ENCODE measurements at regions not wholly inside any gene's neighbourhood (a gene's known extent, or its start where the extent isn't known, plus 50 kb on each side); places are given as distances from the start of the nearest gene placed in this dataset.

GRCh38 chr1:4549930-4550329 is 104.5 kb upstream of the AJAP1 start:
- BruUV-seq (replicated peaks) = no TSS peak

More at GRCh38 chr1:4549930-4550329, 104.5 kb upstream of the AJAP1 start:
- ChIA-PET CTCF (no interaction called here), POLR2A (ENCODE audit: unreplicated experiment) (no interaction called here)
- Histone ChIP-seq H3K27ac (ENCODE audit: insufficient read depth, low read length) (no peak overlapping the region), H2AK9ac (replicated peaks; ENCODE audit: low read depth, low read length, poor library complexity) (no peak overlapping the region), H2BK5ac (ENCODE audit: low read depth, low read length, poor library complexity, severe bottlenecking) (no peak overlapping the region), H3K9me3 (ENCODE audit: control insufficient read depth, insufficient read depth, low read length) (peaks cover 31% of the 10 kb centered on the region), H2AK5ac (ENCODE audit: low read depth, low read length) (no peak overlapping the region), H3K14ac (replicated peaks; ENCODE audit: low read depth, low read length) (no peak overlapping the region), H3K4ac (ENCODE audit: low read depth, low read length) (no peak overlapping the region), H4K8ac (ENCODE audit: low read depth in 2 of 2, low read length in 2 of 2) (no peak overlapping the region), H2AFZ (replicated peaks; ENCODE audit: low read length, poor library complexity) (no peak overlapping the region), H2BK20ac (ENCODE audit: low read depth, low read length) (no peak overlapping the region), H3K4me1 (ENCODE audit: control insufficient read depth, insufficient read depth, low read length) (no peaks in the 10 kb centered on the region), H3K27me3 (ENCODE audit: control insufficient read depth, insufficient read depth, low read length) (no peaks in the 10 kb centered on the region), H3K56ac (ENCODE audit: extremely low read depth, insufficient read depth, low read length) (no peak overlapping the region), H2BK15ac (ENCODE audit: low read depth, low read length) (no peak overlapping the region), H3K36me3 (ENCODE audit: control insufficient read depth, insufficient read depth, low read length) (no peaks in the 10 kb centered on the region), H3K4me2 (ENCODE audit: low read depth, low read length) (no peak overlapping the region), H4K5ac (ENCODE audit: low read depth, low read length) (no peak overlapping the region), H3K18ac (ENCODE audit: low read depth, low read length) (no peak overlapping the region), H3K23ac (ENCODE audit: low read depth, low read length) (no peak overlapping the region), H3K9me1 (ENCODE audit: insufficient read depth, low read length) (no peaks in the 10 kb centered on the region), H3K79me1 (ENCODE audit: low read depth in 1 of 2, low read length in 2 of 2) (no peaks in the 10 kb centered on the region), H3K4me3 (ENCODE audit: insufficient read depth, low read depth, low read length) (no peak overlapping the region), H2BK120ac (ENCODE audit: low read depth, low read length) (no peak overlapping the region), H4K20me1 (ENCODE audit: insufficient read depth, low read length) (no peaks in the 10 kb centered on the region), H3K9ac (ENCODE audit: low read depth, low read length) (no peak overlapping the region), H4K91ac (ENCODE audit: insufficient read depth, low read depth, low read length) (no peak overlapping the region)
- dilution Hi-C loops (cut with HindIII; ENCODE audit: low sequenced_read_pairs, unreplicated experiment) = no loop called here
- ATAC-seq (ENCODE audit: low read depth) (no peak), DNase-seq (no peak)
- intact Hi-C loops (cut with micrococcal nuclease) = no loop called here
- in situ Hi-C loops (cut with MboI; ENCODE audit: low sequenced_read_pairs) = no loop called here
- WGBS, 2 experiments (ENCODE audit: extremely low coverage in 2 of 2, insufficient read length in 1 of 2) = 20% methylated on average over 1 of the region's 3 CpGs; no CpG with 5 or more reads in 1 of the 2 experiments
- no peak for TF ChIP-seq MXI1 (IDR thresholded peaks at IDR 0.05; ENCODE audit: borderline replicate concordance, low read depth, low read length)
- no peak for TF ChIP-seq FOS (IDR thresholded peaks at IDR 0.05; ENCODE audit: low read depth, low read length)
- TF ChIP-seq CEBPB (IDR thresholded peaks at IDR 0.05; ENCODE audit: low read depth, low read length) = no peak
- TF ChIP-seq NFE2L2 (IDR thresholded peaks at IDR 0.05; ENCODE audit: low read depth, low read length) = no peak
- TF ChIP-seq CTCF (conservative IDR thresholded peaks at IDR 0.05; ENCODE audit: low read depth, low read length) = no peak
